ENCODE measurements at regions not wholly inside any gene's neighbourhood (a gene's known extent, or its start where the extent isn't known, plus 50 kb on each side); places are given as distances from the start of the nearest gene placed in this dataset.

DNA sequence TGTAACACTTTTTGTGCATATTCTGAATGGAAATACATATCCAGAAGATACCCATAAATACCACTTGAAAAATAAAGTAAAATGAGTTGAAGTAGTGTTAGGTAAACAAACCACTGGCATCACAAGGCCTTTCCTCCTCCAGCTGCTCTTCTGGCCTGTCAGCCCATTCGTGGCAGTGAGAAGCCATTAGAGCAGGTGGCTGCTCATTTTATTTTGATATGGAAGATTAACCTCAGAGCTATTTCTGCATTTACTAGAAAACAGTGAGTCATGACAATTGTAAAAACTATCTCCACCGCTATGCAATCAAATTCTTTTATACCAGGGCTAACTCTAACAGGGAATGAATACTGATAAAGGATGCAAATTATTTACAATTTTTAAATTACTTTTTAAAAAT, 2898.1 kb downstream of the PCDH9 start:
- Mint-ChIP-seq H3K27ac (no peak overlapping the region), H3K36me3 (ENCODE audit: low read depth) (no peaks in the 10 kb centered on the region), H3K27me3 (no peaks in the 10 kb centered on the region), H3K4me3 (no peak overlapping the region), H3K9me3 (peaks cover 9% of the 10 kb centered on the region), H3K4me1 (ENCODE audit: low read depth) (no peaks in the 10 kb centered on the region)
- ChIA-PET CTCF (no interaction called here), POLR2A (no interaction called here)
- no peak for ATAC-seq (ENCODE audit: poor library complexity)
- Histone ChIP-seq H3K36me3 (ENCODE audit: insufficient read depth, low read length) (no peaks in the 10 kb centered on the region), H3K4me3 (ENCODE audit: low read length) (no peak overlapping the region), H3K27me3 (ENCODE audit: control insufficient read depth in 1 of 2, insufficient read depth in 2 of 2, low read length in 2 of 2) (no peaks in the 10 kb centered on the region), H3K9me3 (ENCODE audit: control insufficient read depth in 1 of 2, insufficient read depth in 1 of 2, low read length in 2 of 2) (peaks cover 4% of the 10 kb centered on the region in 2 experiments), H3K4me1 (ENCODE audit: insufficient read depth, low read length) (no peaks in the 10 kb centered on the region), H3K27ac (ENCODE audit: low read depth in 1 of 2, low read length in 2 of 2) (no peak overlapping the region)
- intact Hi-C loops (cut with DNase I, micrococcal nuclease): no loop called here
- no peak for DNase-seq
- TF ChIP-seq, protein P1, sequence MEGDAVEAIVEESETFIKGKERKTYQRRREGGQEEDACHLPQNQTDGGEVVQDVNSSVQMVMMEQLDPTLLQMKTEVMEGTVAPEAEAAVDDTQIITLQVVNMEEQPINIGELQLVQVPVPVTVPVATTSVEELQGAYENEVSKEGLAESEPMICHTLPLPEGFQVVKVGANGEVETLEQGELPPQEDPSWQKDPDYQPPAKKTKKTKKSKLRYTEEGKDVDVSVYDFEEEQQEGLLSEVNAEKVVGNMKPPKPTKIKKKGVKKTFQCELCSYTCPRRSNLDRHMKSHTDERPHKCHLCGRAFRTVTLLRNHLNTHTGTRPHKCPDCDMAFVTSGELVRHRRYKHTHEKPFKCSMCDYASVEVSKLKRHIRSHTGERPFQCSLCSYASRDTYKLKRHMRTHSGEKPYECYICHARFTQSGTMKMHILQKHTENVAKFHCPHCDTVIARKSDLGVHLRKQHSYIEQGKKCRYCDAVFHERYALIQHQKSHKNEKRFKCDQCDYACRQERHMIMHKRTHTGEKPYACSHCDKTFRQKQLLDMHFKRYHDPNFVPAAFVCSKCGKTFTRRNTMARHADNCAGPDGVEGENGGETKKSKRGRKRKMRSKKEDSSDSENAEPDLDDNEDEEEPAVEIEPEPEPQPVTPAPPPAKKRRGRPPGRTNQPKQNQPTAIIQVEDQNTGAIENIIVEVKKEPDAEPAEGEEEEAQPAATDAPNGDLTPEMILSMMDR (IDR thresholded peaks at IDR 0.05): no peak

GRCh38 chr13:64327505-64328194, 2902.5 kb downstream of the PCDH9 start:
- intact Hi-C loops (cut with DNase I, micrococcal nuclease): no loop called here
- no peaks in the 10 kb centered on the region for H3K36me3 ChIP-seq (ENCODE audit: insufficient read depth, low read length)
- no peaks in the 10 kb centered on the region for H3K27me3 Mint-ChIP-seq
- no peaks in the 10 kb centered on the region for H3K36me3 Mint-ChIP-seq (ENCODE audit: low read depth)
- POLR2A ChIA-PET: no interaction called here
- H3K4me1 ChIP-seq (ENCODE audit: insufficient read depth, low read length): no peaks in the 10 kb centered on the region
- no peak overlapping the region for H3K4me3 Mint-ChIP-seq
- H3K27ac ChIP-seq (ENCODE audit: low read depth in 1 of 2, low read length in 2 of 2): no peak overlapping the region
- peaks cover 3% of the 10 kb centered on the region for H3K9me3 Mint-ChIP-seq
- H3K27me3 ChIP-seq (ENCODE audit: control insufficient read depth in 1 of 2, insufficient read depth in 2 of 2, low read length in 2 of 2): no peaks in the 10 kb centered on the region
- H3K9me3 ChIP-seq (ENCODE audit: control insufficient read depth in 1 of 2, insufficient read depth in 1 of 2, low read length in 2 of 2): peaks cover 4% of the 10 kb centered on the region in 2 experiments
- CTCF ChIA-PET: no interaction called here
- no peak overlapping the region for H3K27ac Mint-ChIP-seq
- no peak for DNase-seq
- ATAC-seq (ENCODE audit: poor library complexity): no peak
- H3K4me3 ChIP-seq (ENCODE audit: low read length): no peak overlapping the region
- TF ChIP-seq, protein P1 (IDR thresholded peaks at IDR 0.05): no peak
- H3K4me1 Mint-ChIP-seq (ENCODE audit: low read depth): no peaks in the 10 kb centered on the region

- Histone ChIP-seq H3K4me3 (ENCODE audit: low read length) (no peak overlapping the region), H3K36me3 (ENCODE audit: insufficient read depth, low read length) (no peaks in the 10 kb centered on the region), H3K27ac (ENCODE audit: low read depth in 1 of 2, low read length in 2 of 2) (no peak overlapping the region), H3K9me3 (ENCODE audit: control insufficient read depth in 1 of 2, insufficient read depth in 1 of 2, low read length in 2 of 2) (no peaks in the 10 kb centered on the region), H3K4me1 (ENCODE audit: insufficient read depth, low read length) (no peaks in the 10 kb centered on the region), H3K27me3 (ENCODE audit: control insufficient read depth in 1 of 2, insufficient read depth in 2 of 2, low read length in 2 of 2) (no peaks in the 10 kb centered on the region)
- Mint-ChIP-seq H3K27ac (no peak overlapping the region), H3K27me3 (no peaks in the 10 kb centered on the region), H3K9me3 (peaks cover 8% of the 10 kb centered on the region), H3K4me1 (ENCODE audit: low read depth) (no peaks in the 10 kb centered on the region), H3K36me3 (ENCODE audit: low read depth) (no peaks in the 10 kb centered on the region), H3K4me3 (no peak overlapping the region)
- TF ChIP-seq, protein P1 (IDR thresholded peaks at IDR 0.05): no peak
- DNase-seq: no peak
- POLR2A ChIA-PET: no interaction called here
- intact Hi-C loops (cut with DNase I, micrococcal nuclease): loop anchor here in 1 of 2 experiments (5.0 kb wide), 1 partner anchor 1872 kb away; no protein-coding TSS in a partner anchor
- CTCF ChIA-PET: no interaction called here
- ATAC-seq (ENCODE audit: poor library complexity): no peak
Measured at GRCh38 chr13:64314331-64314730, 2898.7 kb upstream of the PCDH20 start.
